Ishikawa (cell line): ENCODE measurements at regions not wholly inside any gene's neighbourhood (a gene's known extent, or its start where the extent isn't known, plus 50 kb on each side); places are given as distances from the start of the nearest gene placed in this dataset.

Experiments used
- CEBPB ChIP-seq: IDR thresholded peaks from 2 replicates; pipeline ENCODE4 v1.6.1; 2012
- CREB1 ChIP-seq: IDR thresholded peaks from 2 replicates; pipeline ENCODE4 v1.6.1; 2012; ENCODE audit warnings: low read depth
- EGR1 ChIP-seq: IDR thresholded peaks from 2 replicates; pipeline ENCODE4 v1.6.1; 2012
- EP300 ChIP-seq: IDR thresholded peaks from 2 replicates; pipeline ENCODE4 v1.6.1; 2012; ENCODE audit warnings: borderline replicate concordance
- FOXM1 ChIP-seq: IDR thresholded peaks from 2 replicates; pipeline ENCODE4 v1.6.1; 2012; ENCODE audit warnings: low read depth, borderline replicate concordance
- MAX ChIP-seq: IDR thresholded peaks from 2 replicates; pipeline ENCODE4 v1.6.1; 2012
- NFIC ChIP-seq: IDR thresholded peaks from 2 replicates; pipeline ENCODE4 v1.6.1; 2012
- RAD21 ChIP-seq: IDR thresholded peaks from 2 replicates; pipeline ENCODE4 v1.6.1; 2012; ENCODE audit warnings: low read depth
- TAF1 ChIP-seq: IDR thresholded peaks from 2 replicates; pipeline ENCODE4 v1.6.1; 2012; ENCODE audit warnings: low read depth, mild to moderate bottlenecking
- TCF12 ChIP-seq: IDR thresholded peaks from 2 replicates; pipeline ENCODE4 v1.6.1; 2012; ENCODE audit warnings: low read depth
- TEAD4 ChIP-seq: IDR thresholded peaks from 2 replicates; pipeline ENCODE4 v1.6.1; 2012
- YY1 ChIP-seq: IDR thresholded peaks from 2 replicates; pipeline ENCODE4 v1.6.1; 2012; ENCODE audit warnings: low read depth
- ZBTB7A ChIP-seq: IDR thresholded peaks from 2 replicates; pipeline ENCODE4 v1.6.1; 2012; ENCODE audit warnings: low read depth
- TF ChIP-seq, protein P1 (sequence below): IDR thresholded peaks from 2 replicates; pipeline ENCODE4 v1.6.1; 2012
- TF ChIP-seq, protein P2 (sequence below): IDR thresholded peaks from 2 replicates; pipeline ENCODE4 v1.6.1; 2012; ENCODE audit warnings: low read depth, mild to moderate bottlenecking

GRCh38 chr2:75865083-75865482, 154.4 kb upstream of the GCFC2 start:
- TF ChIP-seq NFIC: no peak
- no peak for TF ChIP-seq RAD21
- TF ChIP-seq, protein P1, sequence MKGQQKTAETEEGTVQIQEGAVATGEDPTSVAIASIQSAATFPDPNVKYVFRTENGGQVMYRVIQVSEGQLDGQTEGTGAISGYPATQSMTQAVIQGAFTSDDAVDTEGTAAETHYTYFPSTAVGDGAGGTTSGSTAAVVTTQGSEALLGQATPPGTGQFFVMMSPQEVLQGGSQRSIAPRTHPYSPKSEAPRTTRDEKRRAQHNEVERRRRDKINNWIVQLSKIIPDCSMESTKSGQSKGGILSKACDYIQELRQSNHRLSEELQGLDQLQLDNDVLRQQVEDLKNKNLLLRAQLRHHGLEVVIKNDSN: no peak
- TF ChIP-seq TEAD4: no peak
- TF ChIP-seq ZBTB7A: no peak
- TF ChIP-seq EGR1: no peak
- TF ChIP-seq YY1: no peak
- no peak for TF ChIP-seq EP300
- TF ChIP-seq, protein P2, sequence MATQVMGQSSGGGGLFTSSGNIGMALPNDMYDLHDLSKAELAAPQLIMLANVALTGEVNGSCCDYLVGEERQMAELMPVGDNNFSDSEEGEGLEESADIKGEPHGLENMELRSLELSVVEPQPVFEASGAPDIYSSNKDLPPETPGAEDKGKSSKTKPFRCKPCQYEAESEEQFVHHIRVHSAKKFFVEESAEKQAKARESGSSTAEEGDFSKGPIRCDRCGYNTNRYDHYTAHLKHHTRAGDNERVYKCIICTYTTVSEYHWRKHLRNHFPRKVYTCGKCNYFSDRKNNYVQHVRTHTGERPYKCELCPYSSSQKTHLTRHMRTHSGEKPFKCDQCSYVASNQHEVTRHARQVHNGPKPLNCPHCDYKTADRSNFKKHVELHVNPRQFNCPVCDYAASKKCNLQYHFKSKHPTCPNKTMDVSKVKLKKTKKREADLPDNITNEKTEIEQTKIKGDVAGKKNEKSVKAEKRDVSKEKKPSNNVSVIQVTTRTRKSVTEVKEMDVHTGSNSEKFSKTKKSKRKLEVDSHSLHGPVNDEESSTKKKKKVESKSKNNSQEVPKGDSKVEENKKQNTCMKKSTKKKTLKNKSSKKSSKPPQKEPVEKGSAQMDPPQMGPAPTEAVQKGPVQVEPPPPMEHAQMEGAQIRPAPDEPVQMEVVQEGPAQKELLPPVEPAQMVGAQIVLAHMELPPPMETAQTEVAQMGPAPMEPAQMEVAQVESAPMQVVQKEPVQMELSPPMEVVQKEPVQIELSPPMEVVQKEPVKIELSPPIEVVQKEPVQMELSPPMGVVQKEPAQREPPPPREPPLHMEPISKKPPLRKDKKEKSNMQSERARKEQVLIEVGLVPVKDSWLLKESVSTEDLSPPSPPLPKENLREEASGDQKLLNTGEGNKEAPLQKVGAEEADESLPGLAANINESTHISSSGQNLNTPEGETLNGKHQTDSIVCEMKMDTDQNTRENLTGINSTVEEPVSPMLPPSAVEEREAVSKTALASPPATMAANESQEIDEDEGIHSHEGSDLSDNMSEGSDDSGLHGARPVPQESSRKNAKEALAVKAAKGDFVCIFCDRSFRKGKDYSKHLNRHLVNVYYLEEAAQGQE: no peak
- no peak for TF ChIP-seq TAF1
- TF ChIP-seq CREB1: no peak
- no peak for TF ChIP-seq TCF12
- TF ChIP-seq MAX: no peak

GRCh38 chr2:75862547-75862946, 151.8 kb upstream of the GCFC2 start:
- no peak for TF ChIP-seq CREB1
- no peak for TF ChIP-seq NFIC
- TF ChIP-seq TEAD4: no peak
- TF ChIP-seq, protein P2: no peak
- no peak for TF ChIP-seq TAF1
- no peak for TF ChIP-seq EGR1
- no peak for TF ChIP-seq YY1
- TF ChIP-seq, protein P1: no peak
- no peak for TF ChIP-seq FOXM1
- TF ChIP-seq ZBTB7A: no peak
- no peak for TF ChIP-seq CEBPB
- TF ChIP-seq RAD21: no peak

DNA sequence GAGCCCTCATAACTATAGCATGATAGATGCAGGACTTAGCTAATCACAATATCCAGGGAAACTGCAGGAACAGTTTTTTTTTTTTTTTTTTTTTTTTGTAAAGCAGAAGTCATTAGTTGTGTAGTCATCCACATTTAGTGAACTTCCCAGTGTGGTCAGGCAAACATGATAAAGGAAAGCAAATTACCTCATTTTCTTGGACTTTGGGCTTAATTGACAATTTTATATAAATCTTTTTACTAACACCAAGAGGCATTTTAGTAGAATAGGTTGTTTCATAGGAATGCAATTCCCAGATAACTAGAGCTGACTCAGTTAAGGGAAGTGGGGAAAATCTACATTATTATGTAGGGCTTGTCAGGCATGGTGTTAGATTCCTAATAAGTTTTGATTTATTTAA, 142.7 kb upstream of the GCFC2 start:
- TF ChIP-seq YY1 (no peak), TCF12 (no peak), NFIC (no peak), RAD21 (no peak), FOXM1 (no peak), CREB1 (no peak), TEAD4 (no peak), EP300 (no peak), EGR1 (no peak), TAF1 (no peak), CEBPB (no peak), MAX (no peak), ZBTB7A (no peak)
- TF ChIP-seq, protein P1: no peak
- TF ChIP-seq, protein P2: no peak

- TF ChIP-seq TCF12: no peak
- no peak for TF ChIP-seq MAX
- TF ChIP-seq TAF1: no peak
- TF ChIP-seq YY1: no peak
- TF ChIP-seq, protein P2: no peak
- no peak for TF ChIP-seq TEAD4
- no peak for TF ChIP-seq FOXM1
- TF ChIP-seq EP300: no peak
- TF ChIP-seq, protein P1: no peak
- no peak for TF ChIP-seq ZBTB7A
- TF ChIP-seq CEBPB: no peak
- no peak for TF ChIP-seq NFIC
- no peak for TF ChIP-seq RAD21
- TF ChIP-seq CREB1: no peak
- no peak for TF ChIP-seq EGR1
Observed at GRCh38 chr2:75852639-75853038, 141.9 kb upstream of the GCFC2 start.
